ENCODE measurements at regions not wholly inside any gene's neighbourhood (a gene's known extent, or its start where the extent isn't known, plus 50 kb on each side); places are given as distances from the start of the nearest gene placed in this dataset.

DNA sequence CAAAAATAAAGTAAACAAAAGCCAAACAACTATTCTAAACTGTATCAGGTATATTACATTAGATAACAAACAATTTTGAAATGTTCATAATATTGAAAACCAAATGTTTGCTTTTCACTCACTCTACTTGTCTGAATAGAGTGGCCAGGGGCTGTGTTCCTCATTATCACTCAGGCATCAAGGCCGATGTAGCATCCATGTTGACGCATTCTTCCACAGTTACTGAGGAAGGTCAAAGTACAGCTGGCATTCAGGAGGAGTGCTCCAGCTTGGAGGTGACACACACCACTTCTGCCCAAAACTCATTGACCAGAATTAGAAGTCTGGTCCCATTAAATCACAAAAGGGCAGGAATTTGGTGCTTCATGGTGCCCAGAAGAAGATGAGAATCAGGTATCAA lies 137.6 kb upstream of the MANEA start:
- TF ChIP-seq, protein P1, sequence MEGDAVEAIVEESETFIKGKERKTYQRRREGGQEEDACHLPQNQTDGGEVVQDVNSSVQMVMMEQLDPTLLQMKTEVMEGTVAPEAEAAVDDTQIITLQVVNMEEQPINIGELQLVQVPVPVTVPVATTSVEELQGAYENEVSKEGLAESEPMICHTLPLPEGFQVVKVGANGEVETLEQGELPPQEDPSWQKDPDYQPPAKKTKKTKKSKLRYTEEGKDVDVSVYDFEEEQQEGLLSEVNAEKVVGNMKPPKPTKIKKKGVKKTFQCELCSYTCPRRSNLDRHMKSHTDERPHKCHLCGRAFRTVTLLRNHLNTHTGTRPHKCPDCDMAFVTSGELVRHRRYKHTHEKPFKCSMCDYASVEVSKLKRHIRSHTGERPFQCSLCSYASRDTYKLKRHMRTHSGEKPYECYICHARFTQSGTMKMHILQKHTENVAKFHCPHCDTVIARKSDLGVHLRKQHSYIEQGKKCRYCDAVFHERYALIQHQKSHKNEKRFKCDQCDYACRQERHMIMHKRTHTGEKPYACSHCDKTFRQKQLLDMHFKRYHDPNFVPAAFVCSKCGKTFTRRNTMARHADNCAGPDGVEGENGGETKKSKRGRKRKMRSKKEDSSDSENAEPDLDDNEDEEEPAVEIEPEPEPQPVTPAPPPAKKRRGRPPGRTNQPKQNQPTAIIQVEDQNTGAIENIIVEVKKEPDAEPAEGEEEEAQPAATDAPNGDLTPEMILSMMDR (conservative IDR thresholded peaks at IDR 0.05; ENCODE audit: low read length), result no peak
- TF ChIP-seq EZH2phosphoT487 (IDR thresholded peaks at IDR 0.05; ENCODE audit: borderline replicate concordance, low read depth, low read length), result no peak

All from OCI-LY7 (cell line).